ENCODE measurements at regions not wholly inside any gene's neighbourhood (a gene's known extent, or its start where the extent isn't known, plus 50 kb on each side); places are given as distances from the start of the nearest gene placed in this dataset.

- TF ChIP-seq CTCF (conservative IDR thresholded peaks at IDR 0.05; ENCODE audit: low read depth in 2 of 2): no peak
- TF ChIP-seq JUNB (IDR thresholded peaks at IDR 0.05; ENCODE audit: unreplicated experiment): no peak
- TF ChIP-seq EZH2phosphoT487 (IDR thresholded peaks at IDR 0.05; ENCODE audit: unreplicated experiment): no peak
- TF ChIP-seq ZNF114 (CRISPR knock-in tag; IDR thresholded peaks at IDR 0.05): no peak
- TF ChIP-seq POLR2AphosphoS5 (IDR thresholded peaks at IDR 0.05; ENCODE audit: low read depth): no peak
- no peak for TF ChIP-seq EZH2 (IDR thresholded peaks at IDR 0.05; ENCODE audit: low read depth, unreplicated experiment)
- no peak for TF ChIP-seq REST (IDR thresholded peaks at IDR 0.05; ENCODE audit: unreplicated experiment)
- no peak for TF ChIP-seq ZNF331 (CRISPR knock-in tag; IDR thresholded peaks at IDR 0.05; ENCODE audit: low read depth)
- TF ChIP-seq CREB1 (CRISPR knock-in tag; IDR thresholded peaks at IDR 0.05; ENCODE audit: low read depth): no peak
- no peak for TF ChIP-seq STAT1 (IDR thresholded peaks at IDR 0.05; ENCODE audit: unreplicated experiment)
- no peak for TF ChIP-seq ETS1 (IDR thresholded peaks at IDR 0.05)
- no peak for TF ChIP-seq NANOG (IDR thresholded peaks at IDR 0.05; ENCODE audit: borderline replicate concordance)
- no peak for TF ChIP-seq ZNF462 (CRISPR knock-in tag; IDR thresholded peaks at IDR 0.05)
These were observed 77.2 kb downstream of the UTRN start for GRCh38 chr6:144362042-144363018.

Measured in GM23338 (cell line).